Stomach (tissue), 4 donors: ENCODE measurements at regions not wholly inside any gene's neighbourhood (a gene's known extent, or its start where the extent isn't known, plus 50 kb on each side); places are given as distances from the start of the nearest gene placed in this dataset.

Source experiments
- CTCF ChIP-seq, 7 experiments: fragments of 450-650 bp in 4 of 7; fragments of 200-600 bp in 3 of 7; sonication (generic) in 3 of 7; IDR thresholded peaks; one replicate each; pipeline ENCODE4 v1.5.1; 2016 to 2019; ENCODE audit warnings: antibody characterized with exemption in 7 of 7, control low read depth in 2 of 7, mild to moderate bottlenecking in 1 of 7
- EP300 ChIP-seq: sonication (generic); formaldehyde crosslinking; IDR thresholded peaks from one replicate; pipeline ENCODE4 v1.6.1; 2017; ENCODE audit warnings: antibody characterized with exemption
- POLR2A ChIP-seq, 4 donors: fragments of 450-650 bp; IDR thresholded peaks; one replicate each; pipeline ENCODE4 v1.6.1; 2016; ENCODE audit warnings: antibody characterized with exemption in 4 of 4, control low read depth in 2 of 4, mild to moderate bottlenecking in 1 of 4, moderate library complexity in 1 of 4
- POLR2AphosphoS5 ChIP-seq, 3 donors: sonication (generic); formaldehyde crosslinking; IDR thresholded peaks; one replicate each; pipeline ENCODE4 v1.6.1; 2016; ENCODE audit warnings: antibody characterized with exemption in 3 of 3

- TF ChIP-seq CTCF (IDR thresholded peaks at IDR 0.05) (no peak), EP300 (no peak), POLR2AphosphoS5 (IDR thresholded peaks at IDR 0.05) (no peak), POLR2A (IDR thresholded peaks at IDR 0.05) (no peak)
Observed at GRCh38 chr1:218643281-218643680, 298.1 kb downstream of the TGFB2 start.
